ENCODE measurements at regions not wholly inside any gene's neighbourhood (a gene's known extent, or its start where the extent isn't known, plus 50 kb on each side); places are given as distances from the start of the nearest gene placed in this dataset.

- H3K27ac ChIP-seq (ENCODE audit: low read depth in 1 of 2, low read length in 1 of 2) = no peak overlapping the region
- H3K4me1 ChIP-seq (ENCODE audit: control insufficient read depth in 2 of 2, insufficient read depth in 2 of 2, low read length in 2 of 2) = no peaks in the 10 kb centered on the region
- 98% methylated on average over 1 of the region's 1 CpG for WGBS
- peaks cover 0 to 3% of the 10 kb centered on the region in 2 donors for H3K9me3 ChIP-seq (ENCODE audit: control insufficient read depth in 2 of 2, insufficient read depth in 1 of 2, low read length in 1 of 2)
- H3K27me3 ChIP-seq (ENCODE audit: control insufficient read depth in 2 of 2, insufficient read depth in 1 of 2, low read length in 1 of 2) = no peaks in the 10 kb centered on the region
- DNase-seq (ENCODE audit: low read depth in 6 of 9, low spot score in 9 of 9) = no peak
- no peaks in the 10 kb centered on the region for H3K36me3 ChIP-seq (ENCODE audit: control insufficient read depth in 2 of 2, insufficient read depth in 2 of 2, low read length in 1 of 2)
- H3K4me3 ChIP-seq (ENCODE audit: low read length in 2 of 2) = no peak overlapping the region
Observed at GRCh38 chr10:65291286-65291685, 1634.5 kb upstream of the LRRTM3 start.

GRCh38 chr10:65292551-65292950 lies 1633.3 kb upstream of the LRRTM3 start:
- DNase-seq (ENCODE audit: low read depth in 6 of 9, low spot score in 9 of 9) = no peak
- WGBS = 96% methylated on average over 3 of the region's 3 CpGs
- Histone ChIP-seq H3K27me3 (ENCODE audit: control insufficient read depth in 2 of 2, insufficient read depth in 1 of 2, low read length in 1 of 2) (no peaks in the 10 kb centered on the region), H3K4me1 (ENCODE audit: control insufficient read depth in 2 of 2, insufficient read depth in 2 of 2, low read length in 2 of 2) (no peaks in the 10 kb centered on the region), H3K4me3 (ENCODE audit: low read length in 2 of 2) (no peak overlapping the region), H3K27ac (ENCODE audit: low read depth in 1 of 2, low read length in 1 of 2) (no peak overlapping the region), H3K9me3 (ENCODE audit: control insufficient read depth in 2 of 2, insufficient read depth in 1 of 2, low read length in 1 of 2) (no peaks in the 10 kb centered on the region), H3K36me3 (ENCODE audit: control insufficient read depth in 2 of 2, insufficient read depth in 2 of 2, low read length in 1 of 2) (no peaks in the 10 kb centered on the region)

DNA sequence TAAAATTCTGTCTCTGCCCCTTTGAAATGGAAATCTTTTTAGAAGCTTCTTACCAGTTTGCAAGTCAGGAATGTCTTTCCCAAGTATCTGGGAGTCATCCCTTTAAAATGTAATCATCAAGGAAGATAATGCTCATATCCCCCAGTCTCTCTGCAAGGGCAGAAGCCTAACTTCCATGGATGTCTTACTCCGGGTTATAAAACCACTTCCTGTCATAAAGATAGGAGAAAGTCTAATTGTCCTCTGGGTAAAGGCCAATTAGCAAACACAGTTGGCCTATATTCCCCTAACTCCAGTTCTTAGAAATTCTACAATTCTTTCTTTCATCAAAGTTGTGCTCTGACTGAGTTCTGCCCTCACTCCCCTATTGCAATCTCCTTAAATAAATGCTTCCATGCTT lies 1631.5 kb upstream of the LRRTM3 start:
- no peak overlapping the region for H3K4me3 ChIP-seq (ENCODE audit: low read length in 2 of 2)
- H3K27me3 ChIP-seq (ENCODE audit: control insufficient read depth in 2 of 2, insufficient read depth in 1 of 2, low read length in 1 of 2) = no peaks in the 10 kb centered on the region
- DNase-seq (ENCODE audit: low read depth in 6 of 9, low spot score in 9 of 9) = no peak
- H3K27ac ChIP-seq (ENCODE audit: low read depth in 1 of 2, low read length in 1 of 2) = no peak overlapping the region
- H3K9me3 ChIP-seq (ENCODE audit: control insufficient read depth in 2 of 2, insufficient read depth in 1 of 2, low read length in 1 of 2) = no peaks in the 10 kb centered on the region
- 37% methylated on average over 1 of the region's 1 CpG for WGBS
- H3K36me3 ChIP-seq (ENCODE audit: control insufficient read depth in 2 of 2, insufficient read depth in 2 of 2, low read length in 1 of 2) = no peaks in the 10 kb centered on the region
- H3K4me1 ChIP-seq (ENCODE audit: control insufficient read depth in 2 of 2, insufficient read depth in 2 of 2, low read length in 2 of 2) = no peaks in the 10 kb centered on the region

- Histone ChIP-seq H3K9me3 (ENCODE audit: control insufficient read depth in 2 of 2, insufficient read depth in 1 of 2, low read length in 1 of 2) (no peaks in the 10 kb centered on the region), H3K36me3 (ENCODE audit: control insufficient read depth in 2 of 2, insufficient read depth in 2 of 2, low read length in 1 of 2) (no peaks in the 10 kb centered on the region), H3K4me3 (ENCODE audit: low read length in 2 of 2) (no peak overlapping the region), H3K4me1 (ENCODE audit: control insufficient read depth in 2 of 2, insufficient read depth in 2 of 2, low read length in 2 of 2) (no peaks in the 10 kb centered on the region), H3K27ac (ENCODE audit: low read depth in 1 of 2, low read length in 1 of 2) (no peak overlapping the region), H3K27me3 (ENCODE audit: control insufficient read depth in 2 of 2, insufficient read depth in 1 of 2, low read length in 1 of 2) (no peaks in the 10 kb centered on the region)
- WGBS = 92% methylated on average over 3 of the region's 3 CpGs
- DNase-seq (ENCODE audit: low read depth in 6 of 9, low spot score in 9 of 9) = no peak
Observed at GRCh38 chr10:65301181-65301580, 1624.7 kb upstream of the LRRTM3 start.

DNA sequence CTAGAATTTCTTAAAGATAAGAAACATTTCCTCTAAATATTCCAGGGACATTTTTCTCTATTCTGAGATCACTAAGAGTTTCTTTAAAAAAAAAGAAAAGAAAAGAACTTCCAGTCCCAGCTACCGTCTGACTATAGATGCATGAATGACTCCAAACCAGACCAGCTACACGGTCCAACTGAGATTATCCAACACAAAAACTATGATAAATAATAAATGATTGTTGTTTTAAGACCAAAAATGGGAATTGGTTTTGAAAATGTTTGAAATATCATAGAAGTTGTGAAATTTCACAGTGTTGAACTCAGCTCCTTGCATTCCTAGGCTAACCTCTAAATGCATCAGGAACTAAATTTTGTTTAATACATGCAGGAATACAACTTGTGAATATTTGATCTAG lies 1619.6 kb upstream of the LRRTM3 start:
- no peak for DNase-seq (ENCODE audit: low read depth in 6 of 9, low spot score in 9 of 9)
- no peaks in the 10 kb centered on the region for H3K27me3 ChIP-seq (ENCODE audit: control insufficient read depth in 2 of 2, insufficient read depth in 1 of 2, low read length in 1 of 2)
- H3K4me1 ChIP-seq (ENCODE audit: control insufficient read depth in 2 of 2, insufficient read depth in 2 of 2, low read length in 2 of 2) = no peaks in the 10 kb centered on the region
- no peaks in the 10 kb centered on the region for H3K9me3 ChIP-seq (ENCODE audit: control insufficient read depth in 2 of 2, insufficient read depth in 1 of 2, low read length in 1 of 2)
- WGBS = 89% methylated on average over 2 of the region's 2 CpGs
- no peak overlapping the region for H3K4me3 ChIP-seq (ENCODE audit: low read length in 2 of 2)
- no peaks in the 10 kb centered on the region for H3K36me3 ChIP-seq (ENCODE audit: control insufficient read depth in 2 of 2, insufficient read depth in 2 of 2, low read length in 1 of 2)
- no peak overlapping the region for H3K27ac ChIP-seq (ENCODE audit: low read depth in 1 of 2, low read length in 1 of 2)

GRCh38 chr10:65312876-65313275 lies 1613.0 kb upstream of the LRRTM3 start:
- no peak overlapping the region for H3K4me3 ChIP-seq (ENCODE audit: low read length in 2 of 2)
- no peak overlapping the region for H3K27ac ChIP-seq (ENCODE audit: low read depth in 1 of 2, low read length in 1 of 2)
- H3K27me3 ChIP-seq (ENCODE audit: control insufficient read depth in 2 of 2, insufficient read depth in 1 of 2, low read length in 1 of 2) = no peaks in the 10 kb centered on the region

GRCh38 chr10:65313406-65313805 lies 1612.4 kb upstream of the LRRTM3 start:
- 94% methylated on average over 2 of the region's 2 CpGs for WGBS
- Histone ChIP-seq H3K27me3 (ENCODE audit: control insufficient read depth in 2 of 2, insufficient read depth in 1 of 2, low read length in 1 of 2) (no peaks in the 10 kb centered on the region), H3K4me3 (ENCODE audit: low read length in 2 of 2) (no peak overlapping the region), H3K9me3 (ENCODE audit: control insufficient read depth in 2 of 2, insufficient read depth in 1 of 2, low read length in 1 of 2) (no peaks in the 10 kb centered on the region), H3K4me1 (ENCODE audit: control insufficient read depth in 2 of 2, insufficient read depth in 2 of 2, low read length in 2 of 2) (no peaks in the 10 kb centered on the region), H3K36me3 (ENCODE audit: control insufficient read depth in 2 of 2, insufficient read depth in 2 of 2, low read length in 1 of 2) (no peaks in the 10 kb centered on the region), H3K27ac (ENCODE audit: low read depth in 1 of 2, low read length in 1 of 2) (no peak overlapping the region)
- no peak for DNase-seq (ENCODE audit: low read depth in 6 of 9, low spot score in 9 of 9)

More at GRCh38 chr10:65312876-65313275, 1613.0 kb upstream of the LRRTM3 start:
- Histone ChIP-seq H3K4me1 (ENCODE audit: control insufficient read depth in 2 of 2, insufficient read depth in 2 of 2, low read length in 2 of 2) (no peaks in the 10 kb centered on the region), H3K36me3 (ENCODE audit: control insufficient read depth in 2 of 2, insufficient read depth in 2 of 2, low read length in 1 of 2) (no peaks in the 10 kb centered on the region), H3K9me3 (ENCODE audit: control insufficient read depth in 2 of 2, insufficient read depth in 1 of 2, low read length in 1 of 2) (no peaks in the 10 kb centered on the region)
- no peak for DNase-seq (ENCODE audit: low read depth in 6 of 9, low spot score in 9 of 9)

DNA sequence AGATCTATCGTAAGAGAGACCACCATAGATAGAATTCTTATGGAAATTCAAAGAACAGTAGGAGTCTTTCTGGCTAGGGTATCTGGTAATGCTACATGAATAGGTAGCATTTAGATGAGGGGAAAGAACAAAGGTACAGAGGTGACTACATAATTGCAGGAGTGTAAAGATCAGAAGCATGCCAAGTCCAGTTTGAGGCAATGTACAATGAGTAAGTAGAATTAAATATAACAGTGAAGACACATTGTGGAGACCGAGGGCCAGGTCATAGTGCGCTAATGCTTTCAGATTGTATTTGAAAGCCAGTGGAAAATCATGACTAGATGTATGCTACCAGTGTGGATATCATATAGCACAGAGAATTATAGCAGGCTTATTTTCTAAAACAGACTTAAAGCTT lies 1611.6 kb upstream of the LRRTM3 start:
- H3K27me3 ChIP-seq (ENCODE audit: control insufficient read depth in 2 of 2, insufficient read depth in 1 of 2, low read length in 1 of 2) = no peaks in the 10 kb centered on the region
- no peak for DNase-seq (ENCODE audit: low read depth in 6 of 9, low spot score in 9 of 9)
- H3K9me3 ChIP-seq (ENCODE audit: control insufficient read depth in 2 of 2, insufficient read depth in 1 of 2, low read length in 1 of 2) = no peaks in the 10 kb centered on the region
- no peaks in the 10 kb centered on the region for H3K36me3 ChIP-seq (ENCODE audit: control insufficient read depth in 2 of 2, insufficient read depth in 2 of 2, low read length in 1 of 2)
- 93% methylated on average over 3 of the region's 3 CpGs for WGBS
- no peak overlapping the region for H3K27ac ChIP-seq (ENCODE audit: low read depth in 1 of 2, low read length in 1 of 2)
- H3K4me3 ChIP-seq (ENCODE audit: low read length in 2 of 2) = no peak overlapping the region
- no peaks in the 10 kb centered on the region for H3K4me1 ChIP-seq (ENCODE audit: control insufficient read depth in 2 of 2, insufficient read depth in 2 of 2, low read length in 2 of 2)

DNA sequence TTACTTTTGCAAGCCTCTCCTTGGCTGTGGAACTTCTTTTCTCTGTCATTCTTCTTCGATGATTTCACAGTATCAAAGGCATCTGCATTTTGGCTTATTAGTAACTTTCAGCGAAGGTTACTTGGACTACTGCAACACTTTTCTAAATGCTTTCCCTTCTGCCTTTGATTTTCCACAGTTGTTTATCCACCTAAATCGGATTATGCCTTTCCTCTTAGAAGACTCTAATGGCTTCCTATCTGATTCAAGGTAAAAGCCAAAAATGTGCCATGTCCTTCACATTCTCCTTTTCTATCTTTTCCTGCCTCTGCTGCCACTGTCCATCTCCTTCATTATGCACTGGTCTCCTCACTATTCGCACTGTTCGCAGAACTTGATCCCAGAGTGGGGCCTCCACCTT lies 1606.3 kb upstream of the LRRTM3 start:
- no peaks in the 10 kb centered on the region for H3K36me3 ChIP-seq (ENCODE audit: control insufficient read depth in 2 of 2, insufficient read depth in 2 of 2, low read length in 1 of 2)
- no peak overlapping the region for H3K27ac ChIP-seq (ENCODE audit: low read depth in 1 of 2, low read length in 1 of 2)
- H3K27me3 ChIP-seq (ENCODE audit: control insufficient read depth in 2 of 2, insufficient read depth in 1 of 2, low read length in 1 of 2) = no peaks in the 10 kb centered on the region
- DNase-seq (ENCODE audit: low read depth in 6 of 9, low spot score in 9 of 9) = no peak
- no peak overlapping the region for H3K4me3 ChIP-seq (ENCODE audit: low read length in 2 of 2)
- whole genome bisulfite sequencing = 93% methylated on average over 5 of the region's 5 CpGs
- H3K9me3 ChIP-seq (ENCODE audit: control insufficient read depth in 2 of 2, insufficient read depth in 1 of 2, low read length in 1 of 2) = no peaks in the 10 kb centered on the region
- H3K4me1 ChIP-seq (ENCODE audit: control insufficient read depth in 2 of 2, insufficient read depth in 2 of 2, low read length in 2 of 2) = no peaks in the 10 kb centered on the region

All from thymus (tissue), 11 donors.